ENCODE measurements at regions not wholly inside any gene's neighbourhood (a gene's known extent, or its start where the extent isn't known, plus 50 kb on each side); places are given as distances from the start of the nearest gene placed in this dataset.

- no peak for DNase-seq
These were observed 275.6 kb upstream of the ELAC2 start for GRCh38 chr17:13293421-13293820.

- no peak for DNase-seq
These were observed 274.5 kb upstream of the ELAC2 start for GRCh38 chr17:13292291-13292690.

- DNase-seq, result no peak
These were observed 270.4 kb upstream of the ELAC2 start for GRCh38 chr17:13288248-13288647.

- no peak for DNase-seq
These were observed 269.4 kb upstream of the ELAC2 start for GRCh38 chr17:13287226-13287625.

GRCh38 chr17:13283606-13284005 is 265.8 kb upstream of the ELAC2 start:
- no peak for DNase-seq

GRCh38 chr17:13281626-13282025 is 263.8 kb upstream of the ELAC2 start:
- DNase-seq, result no peak

- no peak for DNase-seq
These were observed 256.0 kb upstream of the ELAC2 start for GRCh38 chr17:13273806-13274205.

GRCh38 chr17:13272296-13272695 is 254.5 kb upstream of the ELAC2 start:
- no peak for DNase-seq

GRCh38 chr17:13268791-13269595 is 251.2 kb upstream of the ELAC2 start:
- DNase-seq, result no peak

GRCh38 chr17:13266606-13267005 is 248.8 kb upstream of the ELAC2 start:
- DNase-seq, result no peak

GRCh38 chr17:13265311-13265710 is 247.5 kb upstream of the ELAC2 start:
- DNase-seq, result no peak

- DNase-seq, result no peak
These were observed 245.9 kb upstream of the ELAC2 start for GRCh38 chr17:13263746-13264145.

GRCh38 chr17:13256545-13256944 is 238.7 kb upstream of the ELAC2 start:
- DNase-seq, result no peak

GRCh38 chr17:13253733-13254410 is 236.0 kb upstream of the ELAC2 start:
- no peak for DNase-seq

GRCh38 chr17:13244513-13244912 is 226.7 kb upstream of the ELAC2 start:
- no peak for DNase-seq

- DNase-seq, result no peak
These were observed 225.8 kb upstream of the ELAC2 start for GRCh38 chr17:13243585-13243984.

GRCh38 chr17:13240851-13241250 is 223.0 kb upstream of the ELAC2 start:
- DNase-seq, result no peak

- no peak for DNase-seq
These were observed 212.8 kb upstream of the ELAC2 start for GRCh38 chr17:13230350-13231264.

- DNase-seq, result no peak
These were observed 210.4 kb upstream of the ELAC2 start for GRCh38 chr17:13228225-13228624.

- no peak for DNase-seq
These were observed 205.1 kb upstream of the ELAC2 start for GRCh38 chr17:13222975-13223374.

- DNase-seq, result no peak
These were observed 195.0 kb upstream of the ELAC2 start for GRCh38 chr17:13212860-13213259.

GRCh38 chr17:13209081-13209480 is 191.3 kb upstream of the ELAC2 start:
- DNase-seq, result no peak

GRCh38 chr17:13204607-13205237 is 186.9 kb upstream of the ELAC2 start:
- DNase-seq, result no peak
